ENCODE measurements at regions not wholly inside any gene's neighbourhood (a gene's known extent, or its start where the extent isn't known, plus 50 kb on each side); places are given as distances from the start of the nearest gene placed in this dataset.
A peak's percentile ranks its signal among the peaks of the same experiment; 100 is the strongest.
"Not testable (repeated sequence)": the region's sequence is repeated elsewhere in the genome, so short reads cannot be mapped to it uniquely, and the experiment has no call there.

DNA sequence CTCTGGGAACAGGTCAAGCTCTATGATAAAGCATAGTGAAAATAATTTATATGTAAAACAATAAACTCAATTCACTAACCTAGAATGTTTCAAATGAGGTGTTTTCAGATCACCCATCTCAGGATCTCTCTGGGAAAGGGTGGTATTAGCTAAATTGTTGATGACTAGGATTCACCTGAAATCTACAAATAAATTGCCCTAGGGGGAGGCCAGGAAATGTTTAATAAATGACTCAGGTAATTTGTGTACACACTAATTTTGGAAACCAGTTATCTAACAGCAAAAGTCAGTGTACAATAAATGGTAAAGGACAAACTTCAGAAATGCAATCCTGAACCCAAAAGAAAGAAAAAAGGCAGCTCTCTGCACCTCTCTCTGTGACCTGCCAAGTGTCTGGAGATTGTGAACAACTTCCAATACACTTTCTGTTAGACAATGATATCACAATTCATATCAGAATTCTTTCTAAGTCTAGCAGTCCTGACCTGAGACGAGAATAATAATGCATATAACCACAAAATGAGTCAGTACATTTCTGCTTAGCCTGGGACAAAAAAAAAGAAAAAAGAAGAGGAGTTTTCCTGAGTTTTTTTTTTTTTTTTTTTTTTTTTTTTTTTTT lies 760.0 kb downstream of the EPHA4 start:
- peak; percentile 28 for DNase-seq (ENCODE audit: low read depth)
- no peak overlapping the region for H3K4me3 ChIP-seq (ENCODE audit: low read length)
- TF ChIP-seq, protein P1, sequence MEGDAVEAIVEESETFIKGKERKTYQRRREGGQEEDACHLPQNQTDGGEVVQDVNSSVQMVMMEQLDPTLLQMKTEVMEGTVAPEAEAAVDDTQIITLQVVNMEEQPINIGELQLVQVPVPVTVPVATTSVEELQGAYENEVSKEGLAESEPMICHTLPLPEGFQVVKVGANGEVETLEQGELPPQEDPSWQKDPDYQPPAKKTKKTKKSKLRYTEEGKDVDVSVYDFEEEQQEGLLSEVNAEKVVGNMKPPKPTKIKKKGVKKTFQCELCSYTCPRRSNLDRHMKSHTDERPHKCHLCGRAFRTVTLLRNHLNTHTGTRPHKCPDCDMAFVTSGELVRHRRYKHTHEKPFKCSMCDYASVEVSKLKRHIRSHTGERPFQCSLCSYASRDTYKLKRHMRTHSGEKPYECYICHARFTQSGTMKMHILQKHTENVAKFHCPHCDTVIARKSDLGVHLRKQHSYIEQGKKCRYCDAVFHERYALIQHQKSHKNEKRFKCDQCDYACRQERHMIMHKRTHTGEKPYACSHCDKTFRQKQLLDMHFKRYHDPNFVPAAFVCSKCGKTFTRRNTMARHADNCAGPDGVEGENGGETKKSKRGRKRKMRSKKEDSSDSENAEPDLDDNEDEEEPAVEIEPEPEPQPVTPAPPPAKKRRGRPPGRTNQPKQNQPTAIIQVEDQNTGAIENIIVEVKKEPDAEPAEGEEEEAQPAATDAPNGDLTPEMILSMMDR (conservative IDR thresholded peaks at IDR 0.05; ENCODE audit: low read depth, low read length): no peak

DNA sequence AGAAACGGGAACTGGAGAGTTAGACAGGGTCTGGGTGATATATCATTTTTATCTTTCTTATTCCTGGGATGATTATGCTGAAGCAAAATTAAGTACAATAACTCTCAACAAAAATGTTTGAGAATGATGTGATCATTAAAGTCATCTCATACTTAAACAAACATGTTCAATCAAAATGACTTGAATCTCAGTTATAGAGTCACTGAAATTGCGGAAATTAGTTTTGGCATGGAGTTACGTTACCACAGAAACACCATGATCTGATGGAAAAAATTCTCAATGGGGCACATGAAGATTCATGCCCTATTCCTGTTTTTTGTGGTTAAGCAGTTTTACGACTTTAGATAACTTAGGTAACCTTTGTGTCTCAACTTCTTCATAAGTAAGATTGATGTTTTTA lies 757.7 kb downstream of the EPHA4 start:
- DNase-seq (ENCODE audit: low read depth): no peak
- TF ChIP-seq, protein P1 (conservative IDR thresholded peaks at IDR 0.05; ENCODE audit: low read depth, low read length): no peak
- no peak overlapping the region for H3K4me3 ChIP-seq (ENCODE audit: low read length)

DNA sequence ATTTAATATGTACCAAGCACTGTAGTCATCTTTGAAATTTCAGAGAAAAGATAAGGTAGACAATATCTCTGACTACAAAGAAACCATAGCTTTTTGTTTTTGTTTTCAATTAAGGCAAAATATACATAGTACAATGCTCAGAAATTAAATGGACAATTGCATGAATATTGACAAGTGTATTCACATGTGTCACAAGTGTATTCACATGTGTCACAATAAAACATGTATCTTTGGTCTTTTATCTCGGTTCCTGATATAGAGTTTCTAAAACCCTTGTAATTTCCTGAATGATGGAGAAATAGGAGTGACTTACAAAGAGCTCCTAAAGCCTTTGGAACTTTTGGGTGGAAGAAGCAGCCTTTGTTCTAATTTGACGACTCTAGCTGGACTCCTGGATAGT lies 756.4 kb downstream of the EPHA4 start:
- no peak overlapping the region for H3K4me3 ChIP-seq (ENCODE audit: low read length)
- DNase-seq (ENCODE audit: low read depth): no peak
- TF ChIP-seq, protein P1 (conservative IDR thresholded peaks at IDR 0.05; ENCODE audit: low read depth, low read length): no peak

DNA sequence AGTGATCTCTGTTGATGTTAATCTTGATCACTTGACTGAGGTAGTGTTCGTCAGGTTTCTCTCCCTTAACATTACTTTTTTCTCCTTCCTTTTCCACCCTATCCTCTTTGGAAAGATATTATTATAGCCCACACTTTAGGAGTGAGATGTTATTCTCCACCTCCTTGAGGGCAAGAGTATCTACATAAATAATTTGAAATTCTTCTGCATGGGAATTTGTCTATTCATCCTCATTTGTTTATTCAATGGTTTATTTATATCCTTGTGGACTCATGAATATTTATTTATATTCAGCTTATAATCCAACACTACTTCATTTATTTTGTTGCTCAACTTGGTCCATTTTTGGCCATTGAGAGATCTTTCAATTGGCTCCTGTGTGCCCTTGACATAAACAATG lies 750.4 kb downstream of the EPHA4 start:
- DNase-seq (ENCODE audit: low read depth): no peak
- no peak overlapping the region for H3K4me3 ChIP-seq (ENCODE audit: low read length)
- TF ChIP-seq, protein P1 (conservative IDR thresholded peaks at IDR 0.05; ENCODE audit: low read depth, low read length): no peak

DNA sequence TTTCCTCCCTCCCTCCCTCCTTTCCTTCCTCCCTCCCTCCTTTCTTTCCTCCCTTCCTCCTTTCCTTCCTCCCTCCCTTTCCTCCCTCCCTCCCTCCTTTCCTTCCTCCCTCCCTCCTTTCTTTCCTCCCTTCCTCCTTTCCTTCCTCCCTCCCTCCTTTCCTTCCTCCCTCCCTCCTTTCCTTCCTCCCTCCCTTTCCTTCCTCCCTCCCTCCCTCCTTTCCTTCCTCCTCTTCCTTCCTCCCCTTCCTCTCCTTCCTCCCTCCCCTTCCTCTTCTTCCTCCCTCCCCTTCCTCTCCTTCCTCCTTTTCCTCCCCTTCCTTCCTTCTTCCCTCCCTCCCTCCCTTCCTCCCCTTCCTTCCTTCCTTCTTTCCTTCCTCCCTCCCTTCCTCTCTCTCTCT lies 748.5 kb downstream of the EPHA4 start:
- H3K4me3 ChIP-seq (ENCODE audit: low read length); DNase-seq (ENCODE audit: low read depth): not testable (repeated sequence)

DNA sequence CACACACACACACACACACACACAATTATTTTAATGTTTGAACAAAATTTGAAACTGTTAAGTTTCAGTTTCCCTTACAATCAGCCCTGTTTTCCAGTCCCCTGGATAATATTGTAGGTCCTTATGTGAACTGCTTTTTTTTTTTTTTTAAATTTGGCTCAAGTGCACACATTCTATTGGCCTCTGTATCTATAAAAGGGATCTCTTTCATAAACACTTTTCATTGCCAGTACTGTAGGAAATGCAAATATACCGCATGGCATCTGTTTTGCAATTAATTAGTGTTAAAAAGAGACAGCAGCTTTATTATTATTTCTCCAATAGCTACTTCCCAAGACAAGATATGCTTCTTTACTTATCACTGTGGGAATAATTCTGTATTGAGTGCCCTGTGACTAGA lies 738.7 kb downstream of the EPHA4 start:
- H3K4me3 ChIP-seq (ENCODE audit: low read length): no peak overlapping the region
- TF ChIP-seq, protein P1 (conservative IDR thresholded peaks at IDR 0.05; ENCODE audit: low read depth, low read length): no peak
- no peak for DNase-seq (ENCODE audit: low read depth)

DNA sequence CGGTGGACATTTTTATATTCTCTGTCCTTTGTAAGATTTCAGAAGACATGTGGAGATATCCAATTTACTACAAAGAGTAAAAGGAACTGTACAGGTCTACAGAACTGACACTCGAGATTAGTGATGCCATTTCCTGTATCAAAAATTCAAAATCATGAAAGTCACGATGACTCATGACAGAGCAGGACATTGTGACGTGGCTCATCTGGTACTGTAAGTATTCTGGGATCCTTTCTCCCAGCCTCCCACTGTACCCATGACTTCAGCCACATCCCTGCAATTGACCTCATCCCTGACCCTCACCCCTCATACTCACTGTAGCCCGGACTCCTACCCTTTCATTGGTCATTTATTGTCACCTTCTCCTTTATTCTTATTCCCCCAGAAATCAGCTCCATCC lies 736.5 kb downstream of the EPHA4 start:
- DNase-seq (ENCODE audit: low read depth): no peak
- TF ChIP-seq, protein P1 (conservative IDR thresholded peaks at IDR 0.05; ENCODE audit: low read depth, low read length): no peak
- no peak overlapping the region for H3K4me3 ChIP-seq (ENCODE audit: low read length)

DNA sequence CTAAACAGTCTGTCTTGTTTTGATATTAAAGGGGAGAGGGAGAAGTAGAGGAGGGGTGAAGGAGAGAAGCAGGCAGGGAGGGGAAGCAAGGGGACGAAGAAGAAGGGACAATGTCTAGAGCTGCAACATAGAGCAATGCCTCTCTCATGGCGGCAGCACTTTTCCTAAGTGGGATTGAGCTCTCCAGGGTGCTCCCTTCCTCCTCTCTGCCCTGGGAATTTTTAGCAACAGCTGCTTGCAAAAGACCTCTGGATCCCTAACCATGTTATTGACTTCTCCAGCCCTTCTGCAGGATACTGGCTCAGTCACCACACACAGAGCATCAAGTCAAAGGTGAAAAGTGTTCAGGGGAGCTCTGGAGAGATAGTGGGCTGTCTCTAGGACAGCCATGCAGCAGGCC lies 734.9 kb downstream of the EPHA4 start:
- no peak overlapping the region for H3K4me3 ChIP-seq (ENCODE audit: low read length)
- no peak for DNase-seq (ENCODE audit: low read depth)

More for the DNA sequence above, 734.9 kb downstream of the EPHA4 start:
- TF ChIP-seq, protein P1 (conservative IDR thresholded peaks at IDR 0.05; ENCODE audit: low read depth, low read length): no peak
